SK-MEL-5 (cell line): ENCODE measurements at regions not wholly inside any gene's neighbourhood (a gene's known extent, or its start where the extent isn't known, plus 50 kb on each side); places are given as distances from the start of the nearest gene placed in this dataset.
A peak's percentile ranks its signal among the peaks of the same experiment; 100 is the strongest.

Experiments
- DNase-seq: peaks from one replicate; pipeline ENCODE4 v3.0.0-alpha.2; 2016; ENCODE audit warnings: low read depth, low spot score
- in situ Hi-C: cut with HindIII; loops from 2 replicates; pipeline ENCODE4 v1.10.0; 2016; ENCODE audit warnings: low sequenced_read_pairs, high pct_unique_total_duplicates, low pct_unique_long_range_greater_than_20kb

- in situ Hi-C loops: no loop called here
- DNase-seq: peak; percentile 11
Measured at GRCh38 chr15:98551936-98552562, 96.3 kb upstream of the IGF1R start.

DNA sequence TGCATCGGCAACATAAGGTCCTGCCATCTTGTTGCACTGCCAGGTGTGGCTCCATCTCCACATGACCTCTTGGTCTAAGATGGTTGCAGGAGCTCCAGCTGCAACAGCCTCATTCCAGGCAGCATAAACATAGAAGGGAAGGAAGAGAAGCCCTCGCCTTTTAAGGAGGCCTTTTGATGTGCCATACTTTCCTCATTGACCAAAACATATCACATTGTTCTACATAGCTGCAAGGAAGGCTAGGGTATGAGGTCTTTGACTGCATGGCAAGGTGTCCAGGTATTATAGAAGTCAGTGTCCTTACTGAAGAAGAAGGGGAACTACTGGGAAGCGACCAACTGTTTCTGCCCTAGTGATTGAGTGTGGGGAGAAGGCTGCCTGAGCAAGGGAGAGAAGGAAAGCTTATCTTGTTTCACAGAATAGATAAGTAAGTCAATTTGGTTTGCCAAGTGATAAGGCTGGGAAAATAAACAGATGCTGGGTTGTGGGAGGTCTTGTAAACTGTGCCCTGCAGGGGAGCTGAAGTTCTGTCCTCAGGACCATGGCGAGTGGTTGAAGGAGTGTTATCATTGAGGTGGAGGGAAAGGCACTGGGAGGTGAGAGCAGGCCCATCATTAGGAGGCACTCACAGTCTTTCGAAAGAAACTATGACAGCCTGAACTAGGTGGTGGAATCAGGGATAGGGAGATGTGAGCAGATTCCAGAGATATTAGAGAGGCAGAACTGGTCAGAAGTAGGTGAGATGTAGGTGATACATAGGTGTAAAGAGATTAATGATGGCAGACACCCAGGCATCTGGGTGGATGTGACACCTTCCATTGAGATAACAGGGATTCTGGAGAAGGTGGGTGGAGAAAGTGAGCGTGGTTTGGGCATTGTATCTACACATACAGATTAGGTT lies 93.8 kb upstream of the IGF1R start:
- in situ Hi-C loops: no loop called here

GRCh38 chr15:98555173-98555515 lies 93.2 kb upstream of the IGF1R start:
- no peak for DNase-seq

More for the DNA sequence above, 93.8 kb upstream of the IGF1R start:
- no peak for DNase-seq

DNA sequence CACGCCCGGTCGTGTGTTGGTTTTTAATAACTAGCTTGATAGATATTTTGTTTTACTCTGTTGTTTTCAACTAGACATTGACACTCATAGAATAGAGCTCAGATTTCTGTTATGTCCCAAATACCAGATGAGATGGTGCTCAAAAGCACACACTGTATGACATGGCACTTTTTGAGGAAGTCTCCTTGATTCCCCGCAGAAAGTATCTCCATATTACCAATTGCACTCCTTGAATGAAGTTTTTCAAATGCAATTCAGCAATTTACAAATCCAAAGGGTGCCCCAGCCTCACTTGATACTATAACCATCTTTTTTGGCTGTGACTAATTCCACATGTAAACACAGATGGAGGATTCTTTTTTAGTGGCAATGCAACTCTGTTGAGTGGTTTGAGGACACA lies 92.0 kb upstream of the IGF1R start:
- DNase-seq: no peak
- in situ Hi-C loops: no loop called here

More at GRCh38 chr15:98555173-98555515, 93.2 kb upstream of the IGF1R start:
- in situ Hi-C loops: no loop called here

DNA sequence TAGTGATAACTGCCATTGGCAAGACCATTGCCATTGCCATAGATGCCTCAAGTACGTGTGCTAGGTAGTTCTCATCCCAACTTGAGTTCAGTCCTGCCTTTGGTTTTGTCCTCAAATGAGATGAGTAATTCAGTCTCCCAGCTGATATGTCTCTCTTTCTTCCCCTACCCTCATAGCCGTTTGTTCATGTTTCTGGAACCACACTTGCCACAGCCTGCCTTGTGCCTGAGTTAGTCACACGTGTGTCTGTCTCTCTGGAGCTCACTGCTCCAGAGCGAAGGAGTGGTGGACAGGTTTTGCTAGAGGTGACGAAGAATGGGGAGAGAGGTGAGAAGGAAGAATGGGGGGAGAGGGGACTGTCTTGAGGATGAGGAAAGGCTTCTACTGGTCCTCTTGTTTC lies 88.0 kb upstream of the IGF1R start:
- in situ Hi-C loops: no loop called here
- no peak for DNase-seq

DNA sequence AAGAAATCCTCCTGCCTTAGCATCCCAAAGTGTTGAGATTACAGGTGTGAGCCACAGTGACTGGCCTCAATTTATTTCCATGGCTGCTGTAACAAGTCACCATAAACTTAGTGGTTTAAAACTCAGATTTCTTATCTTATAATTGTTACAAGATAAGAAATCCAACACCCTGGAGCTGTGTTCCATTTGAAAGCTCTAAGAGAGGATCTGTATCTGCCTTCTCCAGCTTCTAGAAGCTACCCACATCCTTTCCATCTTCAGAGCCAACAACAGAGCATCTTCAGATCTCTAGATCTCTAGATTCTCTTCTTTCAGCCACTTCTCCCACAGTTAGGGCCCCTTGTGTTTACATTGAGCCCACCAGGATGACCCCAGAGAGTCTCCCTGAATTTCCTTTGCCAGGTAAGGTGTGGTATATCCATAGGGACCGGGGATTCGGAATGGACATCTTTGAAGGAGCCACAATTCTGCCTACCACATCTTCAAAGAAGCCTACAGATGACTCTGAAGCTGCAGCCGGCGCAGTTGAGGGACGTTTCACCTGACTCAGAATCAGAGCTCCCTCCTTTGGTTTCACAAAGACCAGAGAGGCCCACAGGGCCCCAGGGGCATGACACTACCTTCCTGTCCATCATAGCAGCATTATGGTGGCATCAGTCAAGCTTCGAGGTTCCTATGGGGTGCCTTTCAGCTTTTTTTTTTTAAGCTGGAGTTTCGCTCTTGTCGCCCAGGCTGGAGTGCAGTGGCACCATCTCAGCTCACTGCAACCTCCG lies 87.0 kb upstream of the IGF1R start:
- in situ Hi-C loops: no loop called here
- no peak for DNase-seq

- no peak for DNase-seq
- in situ Hi-C loops: no loop called here
Measured at GRCh38 chr15:98562331-98562937, 85.9 kb upstream of the IGF1R start.

DNA sequence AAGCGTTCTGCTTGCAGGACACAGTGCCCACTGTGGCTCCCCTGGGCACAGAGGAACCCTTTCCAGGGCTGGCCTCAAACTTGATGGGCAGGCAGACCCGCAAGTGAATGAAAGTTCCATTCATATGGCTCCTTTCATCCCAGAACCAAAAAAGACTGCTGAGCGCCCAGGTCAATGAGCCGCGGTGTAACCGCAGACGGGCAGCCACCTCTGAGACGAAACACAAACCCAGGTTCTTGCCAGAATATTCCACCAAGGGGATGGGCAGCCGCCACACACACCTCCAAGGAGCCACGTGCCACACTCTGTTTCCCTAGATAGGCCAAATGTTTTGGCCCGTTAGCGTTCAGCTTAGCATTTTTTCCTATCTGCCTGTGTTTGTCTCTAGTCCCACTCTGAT lies 82.8 kb upstream of the IGF1R start:
- DNase-seq: no peak
- in situ Hi-C loops: no loop called here

DNA sequence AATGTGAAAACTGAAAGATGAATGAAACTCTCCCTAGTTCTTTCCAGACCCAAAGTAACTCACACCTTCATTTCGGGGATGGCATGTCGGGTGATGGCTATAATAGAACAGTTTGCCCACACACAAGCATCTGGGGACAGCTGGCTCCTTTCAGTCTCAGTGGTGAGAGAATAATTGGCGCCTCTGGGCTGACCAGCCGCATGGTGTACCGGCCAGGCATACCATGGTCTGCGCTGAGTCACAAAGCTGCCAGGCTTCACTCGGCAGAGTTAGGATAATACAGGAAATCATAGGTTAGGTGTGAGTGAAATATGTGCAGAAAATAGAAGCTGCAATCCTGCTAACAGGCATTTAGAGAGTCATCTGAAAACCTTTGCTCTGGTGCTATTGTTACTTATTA lies 80.4 kb upstream of the IGF1R start:
- no peak for DNase-seq
- in situ Hi-C loops: no loop called here

DNA sequence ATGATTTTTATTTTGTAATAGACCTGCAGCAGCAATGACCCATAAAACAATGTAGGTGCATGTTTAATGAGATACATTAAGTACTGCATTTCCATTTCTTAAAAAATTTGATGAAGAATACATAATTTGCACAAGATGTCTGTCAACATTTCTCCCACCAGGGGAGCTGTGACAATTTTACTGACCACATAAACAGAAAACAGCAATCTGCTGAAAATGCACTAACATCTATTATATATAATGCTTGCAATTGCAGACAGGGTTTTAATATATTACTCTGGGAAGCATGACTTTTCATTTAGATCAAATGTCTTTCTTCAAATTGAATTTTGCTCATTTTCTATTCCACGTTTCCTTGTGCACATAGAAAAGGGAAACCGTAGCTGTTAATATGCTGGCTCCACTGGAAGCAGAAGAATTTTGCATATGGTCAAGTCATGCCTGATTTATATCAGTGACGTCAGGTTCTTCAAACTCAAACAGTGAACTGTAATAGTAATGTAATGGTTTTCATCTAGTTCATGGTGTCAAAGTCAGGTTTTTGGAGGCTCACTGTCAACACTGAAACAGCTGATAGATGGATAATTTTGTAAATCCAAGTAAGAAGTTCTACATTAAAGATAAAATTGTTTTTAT lies 79.8 kb upstream of the IGF1R start:
- in situ Hi-C loops: no loop called here
- DNase-seq: peak; percentile 37

DNA sequence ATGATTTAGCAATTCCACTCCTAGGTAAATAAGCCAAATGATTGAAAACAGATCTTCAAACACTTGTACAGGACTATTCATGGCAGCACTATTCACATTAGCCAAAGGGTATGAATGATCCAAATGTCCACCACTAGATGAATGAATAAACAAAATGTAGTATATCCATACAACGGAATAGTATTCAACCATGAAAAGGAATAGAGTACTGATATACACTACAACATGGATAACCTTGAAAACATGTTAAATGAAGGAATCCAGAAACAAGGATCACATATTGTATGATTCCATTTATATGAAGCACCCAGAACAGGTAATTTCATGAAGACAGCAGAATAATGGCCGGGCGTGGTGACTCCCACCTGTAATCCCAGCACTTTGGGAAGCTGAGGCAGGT lies 78.2 kb upstream of the IGF1R start:
- DNase-seq: no peak
- in situ Hi-C loops: no loop called here

DNA sequence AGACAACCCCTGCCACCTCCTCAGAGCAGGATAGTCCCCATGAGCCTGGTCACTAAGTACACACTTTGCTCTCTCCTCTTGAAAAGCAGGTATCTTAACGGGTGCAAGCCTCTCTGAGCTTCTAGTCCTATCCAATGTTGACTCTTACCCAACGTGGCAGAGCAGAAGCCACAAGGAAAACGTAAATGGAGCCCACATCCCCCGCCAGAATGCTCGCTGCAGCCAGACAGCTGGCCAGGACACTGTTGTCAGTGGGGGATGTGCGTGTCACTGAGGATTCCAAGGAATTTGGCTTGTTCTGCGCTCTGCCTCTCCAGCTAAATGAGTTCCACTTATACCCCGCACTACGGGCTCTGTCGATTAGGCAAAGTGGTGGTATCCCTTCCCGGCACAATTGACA lies 67.8 kb upstream of the IGF1R start:
- DNase-seq: no peak

DNA sequence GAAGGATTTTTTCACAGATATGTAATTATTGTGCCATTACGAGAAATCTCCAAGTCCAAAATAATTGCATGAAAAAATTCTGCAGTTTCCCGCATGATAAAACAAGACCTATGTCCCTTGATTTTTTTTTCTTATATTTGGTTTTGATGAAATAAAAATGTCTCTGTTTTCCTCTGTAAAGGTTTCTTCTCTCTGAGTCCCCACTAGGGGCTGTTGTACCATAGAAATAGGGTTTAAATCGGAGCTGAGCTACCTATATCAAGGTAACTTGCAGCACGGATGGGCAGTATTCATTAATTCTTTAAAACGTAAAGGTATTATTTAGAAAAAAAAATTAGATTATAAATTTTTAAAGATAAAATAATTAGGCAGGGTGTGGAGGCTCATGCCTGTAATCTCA lies 66.6 kb upstream of the IGF1R start:
- in situ Hi-C loops: no loop called here
- peak; percentile 25 for DNase-seq

More for the DNA sequence above, 67.8 kb upstream of the IGF1R start:
- in situ Hi-C loops: no loop called here

- DNase-seq: no peak
- in situ Hi-C loops: no loop called here
Measured at GRCh38 chr15:98582900-98583554, 65.3 kb upstream of the IGF1R start.

DNA sequence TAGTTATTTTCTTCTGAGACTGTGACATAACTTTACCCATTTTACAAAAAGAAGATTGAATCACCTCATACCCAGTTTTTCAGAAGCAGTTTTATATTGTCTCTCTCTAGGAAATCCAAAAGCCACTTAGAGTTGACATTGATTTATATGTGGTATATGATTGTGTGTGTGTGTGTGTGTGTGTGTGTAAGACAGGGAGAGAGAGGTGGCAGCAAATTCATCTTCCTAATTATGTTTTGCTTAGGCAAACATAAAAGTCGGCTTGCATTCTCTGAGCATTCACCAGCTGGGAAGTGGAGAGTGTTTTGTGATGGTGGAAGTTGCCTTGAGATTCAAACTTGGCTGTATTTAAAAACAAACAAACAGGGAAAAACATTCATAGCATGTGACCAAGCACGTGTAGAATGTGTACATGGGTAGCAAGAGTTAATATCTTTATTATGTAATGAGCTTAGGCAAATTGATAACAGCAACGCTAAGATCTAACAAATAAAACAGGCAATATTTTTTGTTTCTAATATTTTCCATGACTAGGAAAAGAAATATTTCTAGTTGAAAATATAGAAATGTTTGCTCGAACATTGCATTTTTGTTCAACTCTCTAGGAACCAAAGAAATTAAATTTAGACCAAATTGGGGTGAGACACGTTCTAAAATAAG lies 64.4 kb upstream of the IGF1R start:
- in situ Hi-C loops: no loop called here

GRCh38 chr15:98586066-98586465 lies 62.3 kb upstream of the IGF1R start:
- DNase-seq: no peak
- in situ Hi-C loops: no loop called here

More for the DNA sequence above, 64.4 kb upstream of the IGF1R start:
- DNase-seq: no peak

DNA sequence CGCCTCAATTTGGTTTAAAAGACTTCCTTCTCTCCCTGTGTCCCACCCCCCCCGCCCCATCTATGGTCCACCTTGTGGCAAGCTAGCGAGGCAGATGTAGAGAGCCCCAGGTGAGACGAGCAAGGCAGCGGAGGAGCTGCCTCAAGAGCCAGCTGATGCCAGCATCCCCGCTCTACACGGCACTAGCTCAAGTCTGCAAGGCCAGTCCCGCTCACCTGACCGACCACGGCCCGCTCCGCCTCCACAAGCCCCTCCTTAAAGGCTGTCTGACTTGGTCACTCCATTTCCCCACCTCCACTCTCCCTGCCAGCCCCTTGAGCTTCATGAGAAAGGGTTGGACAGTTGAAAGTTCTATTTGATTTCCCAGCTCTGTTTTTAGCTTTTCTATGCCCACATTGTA lies 56.2 kb upstream of the IGF1R start:
- in situ Hi-C loops: no loop called here
- no peak for DNase-seq
